Activated CD4-positive, alpha-beta T cell treated with anti-CD3 and anti-CD28 coated beads, Interleukin-2, Interleukin-4, amounts not matched to agents 100 ng/mL and 50 ng/mL, durations not matched to agents 16 hours and 8 hours (primary cell): ENCODE measurements at regions not wholly inside any gene's neighbourhood (a gene's known extent, or its start where the extent isn't known, plus 50 kb on each side); places are given as distances from the start of the nearest gene placed in this dataset.
"Not testable (repeated sequence)": the region's sequence is repeated elsewhere in the genome, so short reads cannot be mapped to it uniquely, and the experiment has no call there.

Experiments used
- DNase-seq: peaks from one replicate; pipeline ENCODE4 v3.0.0-alpha.2; 2020; ENCODE audit warnings: low spot score

GRCh38 chr6:97456070-97456469, 173.1 kb upstream of the MMS22L start:
- no peak for DNase-seq

- DNase-seq: no peak
Measured at GRCh38 chr6:97459535-97459934, 176.5 kb upstream of the MMS22L start.

GRCh38 chr6:97459986-97460385, 177.0 kb upstream of the MMS22L start:
- DNase-seq: no peak

- DNase-seq: no peak
Measured at GRCh38 chr6:97460394-97461080, 177.5 kb upstream of the MMS22L start.

GRCh38 chr6:97461218-97461617, 178.2 kb upstream of the MMS22L start:
- DNase-seq: no peak

GRCh38 chr6:97462031-97462430, 179.0 kb upstream of the MMS22L start:
- no peak for DNase-seq

GRCh38 chr6:97462938-97463598, 180.1 kb upstream of the MMS22L start:
- no peak for DNase-seq

- DNase-seq: no peak
Measured at GRCh38 chr6:97465877-97466561, 183.0 kb upstream of the MMS22L start.

GRCh38 chr6:97468981-97469380, 186.0 kb upstream of the MMS22L start:
- DNase-seq: no peak

- no peak for DNase-seq
Measured at GRCh38 chr6:97469451-97469850, 186.4 kb upstream of the MMS22L start.

- no peak for DNase-seq
Measured at GRCh38 chr6:97470322-97470721, 187.3 kb upstream of the MMS22L start.

GRCh38 chr6:97473979-97474378, 191.0 kb upstream of the MMS22L start:
- DNase-seq: no peak

GRCh38 chr6:97497713-97498331, 214.8 kb upstream of the MMS22L start:
- DNase-seq: peak; percentile 68

GRCh38 chr6:97501853-97502252, 218.8 kb upstream of the MMS22L start:
- DNase-seq: no peak

GRCh38 chr6:97508646-97509045, 225.6 kb upstream of the MMS22L start:
- no peak for DNase-seq

- not testable (repeated sequence) for DNase-seq
Measured at GRCh38 chr6:97513260-97513659, 230.2 kb upstream of the MMS22L start.

GRCh38 chr6:97524811-97525210, 241.8 kb upstream of the MMS22L start:
- no peak for DNase-seq

- DNase-seq: no peak
Measured at GRCh38 chr6:97535800-97536199, 252.8 kb upstream of the MMS22L start.

GRCh38 chr6:97548354-97548753, 265.3 kb upstream of the MMS22L start:
- DNase-seq: no peak

- DNase-seq: no peak
Measured at GRCh38 chr6:97557355-97557754, 274.3 kb upstream of the MMS22L start.

GRCh38 chr6:97563529-97563928, 280.5 kb upstream of the MMS22L start:
- DNase-seq: no peak

GRCh38 chr6:97572943-97573342, 289.9 kb upstream of the MMS22L start:
- no peak for DNase-seq

- no peak for DNase-seq
Measured at GRCh38 chr6:97586344-97586743, 303.3 kb upstream of the MMS22L start.
